GM12878 (cell line): ENCODE measurements at regions not wholly inside any gene's neighbourhood (a gene's known extent, or its start where the extent isn't known, plus 50 kb on each side); places are given as distances from the start of the nearest gene placed in this dataset.

Experiments
- JUNB ChIP-seq: IDR thresholded peaks from 2 replicates; pipeline ENCODE4 v1.6.1; 2016; ENCODE audit warnings: antibody characterized with exemption, mild to moderate bottlenecking
- TF ChIP-seq, protein P1 (sequence below), 3 experiments: IDR thresholded peaks in 2 of 3; conservative IDR thresholded peaks in 1 of 3; 2 replicates each; pipeline ENCODE4 v1.5.1; 2011; ENCODE audit warnings: low read depth in 3 of 3, low read length in 3 of 3, mild to moderate bottlenecking in 3 of 3, control low read depth in 2 of 3, moderate library complexity in 2 of 3, inconsistent platforms in 1 of 3, mixed read lengths in 1 of 3; ENCODE audit not compliant: control insufficient read depth in 2 of 3, insufficient read depth in 1 of 3; ENCODE audit errors: extremely low read depth in 1 of 3
- TF ChIP-seq, protein P2 (sequence below): fragments of 450-650 bp; IDR thresholded peaks from 2 replicates; pipeline ENCODE4 v1.6.1; 2017; ENCODE audit warnings: antibody characterized with exemption, mild to moderate bottlenecking, moderate library complexity

DNA sequence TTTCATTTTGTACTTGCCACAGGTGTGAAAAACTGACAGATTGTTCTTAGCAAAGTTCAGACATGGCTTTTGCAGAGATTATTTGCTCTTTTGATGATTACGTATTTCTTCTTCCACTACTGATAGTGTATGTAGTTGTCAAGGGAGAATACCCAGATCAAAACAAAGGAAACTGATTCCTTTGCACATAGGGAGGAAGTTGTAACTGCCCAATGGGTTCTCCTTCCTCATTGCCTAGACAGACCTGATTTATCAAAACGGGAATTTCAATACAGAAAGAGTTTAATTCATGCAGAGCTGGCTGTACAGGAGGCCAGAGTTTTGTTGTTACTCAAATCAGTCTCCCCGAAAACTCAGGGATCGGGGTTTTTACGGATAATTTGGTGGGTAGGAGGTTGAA lies 214.7 kb downstream of the BCAS1 start:
- TF ChIP-seq, protein P1, sequence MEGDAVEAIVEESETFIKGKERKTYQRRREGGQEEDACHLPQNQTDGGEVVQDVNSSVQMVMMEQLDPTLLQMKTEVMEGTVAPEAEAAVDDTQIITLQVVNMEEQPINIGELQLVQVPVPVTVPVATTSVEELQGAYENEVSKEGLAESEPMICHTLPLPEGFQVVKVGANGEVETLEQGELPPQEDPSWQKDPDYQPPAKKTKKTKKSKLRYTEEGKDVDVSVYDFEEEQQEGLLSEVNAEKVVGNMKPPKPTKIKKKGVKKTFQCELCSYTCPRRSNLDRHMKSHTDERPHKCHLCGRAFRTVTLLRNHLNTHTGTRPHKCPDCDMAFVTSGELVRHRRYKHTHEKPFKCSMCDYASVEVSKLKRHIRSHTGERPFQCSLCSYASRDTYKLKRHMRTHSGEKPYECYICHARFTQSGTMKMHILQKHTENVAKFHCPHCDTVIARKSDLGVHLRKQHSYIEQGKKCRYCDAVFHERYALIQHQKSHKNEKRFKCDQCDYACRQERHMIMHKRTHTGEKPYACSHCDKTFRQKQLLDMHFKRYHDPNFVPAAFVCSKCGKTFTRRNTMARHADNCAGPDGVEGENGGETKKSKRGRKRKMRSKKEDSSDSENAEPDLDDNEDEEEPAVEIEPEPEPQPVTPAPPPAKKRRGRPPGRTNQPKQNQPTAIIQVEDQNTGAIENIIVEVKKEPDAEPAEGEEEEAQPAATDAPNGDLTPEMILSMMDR (IDR thresholded peaks at IDR 0.05 in 2 of 3, conservative IDR thresholded peaks at IDR 0.05 in 1 of 3; ENCODE audit: control insufficient read depth in 2 of 3, extremely low read depth in 1 of 3, insufficient read depth in 1 of 3, low read depth in 3 of 3, low read length in 3 of 3), result no peak
- TF ChIP-seq JUNB, result no peak
- TF ChIP-seq, protein P2, sequence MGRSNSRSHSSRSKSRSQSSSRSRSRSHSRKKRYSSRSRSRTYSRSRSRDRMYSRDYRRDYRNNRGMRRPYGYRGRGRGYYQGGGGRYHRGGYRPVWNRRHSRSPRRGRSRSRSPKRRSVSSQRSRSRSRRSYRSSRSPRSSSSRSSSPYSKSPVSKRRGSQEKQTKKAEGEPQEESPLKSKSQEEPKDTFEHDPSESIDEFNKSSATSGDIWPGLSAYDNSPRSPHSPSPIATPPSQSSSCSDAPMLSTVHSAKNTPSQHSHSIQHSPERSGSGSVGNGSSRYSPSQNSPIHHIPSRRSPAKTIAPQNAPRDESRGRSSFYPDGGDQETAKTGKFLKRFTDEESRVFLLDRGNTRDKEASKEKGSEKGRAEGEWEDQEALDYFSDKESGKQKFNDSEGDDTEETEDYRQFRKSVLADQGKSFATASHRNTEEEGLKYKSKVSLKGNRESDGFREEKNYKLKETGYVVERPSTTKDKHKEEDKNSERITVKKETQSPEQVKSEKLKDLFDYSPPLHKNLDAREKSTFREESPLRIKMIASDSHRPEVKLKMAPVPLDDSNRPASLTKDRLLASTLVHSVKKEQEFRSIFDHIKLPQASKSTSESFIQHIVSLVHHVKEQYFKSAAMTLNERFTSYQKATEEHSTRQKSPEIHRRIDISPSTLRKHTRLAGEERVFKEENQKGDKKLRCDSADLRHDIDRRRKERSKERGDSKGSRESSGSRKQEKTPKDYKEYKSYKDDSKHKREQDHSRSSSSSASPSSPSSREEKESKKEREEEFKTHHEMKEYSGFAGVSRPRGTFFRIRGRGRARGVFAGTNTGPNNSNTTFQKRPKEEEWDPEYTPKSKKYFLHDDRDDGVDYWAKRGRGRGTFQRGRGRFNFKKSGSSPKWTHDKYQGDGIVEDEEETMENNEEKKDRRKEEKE, result no peak
